ENCODE measurements at regions not wholly inside any gene's neighbourhood (a gene's known extent, or its start where the extent isn't known, plus 50 kb on each side); places are given as distances from the start of the nearest gene placed in this dataset.

DNA sequence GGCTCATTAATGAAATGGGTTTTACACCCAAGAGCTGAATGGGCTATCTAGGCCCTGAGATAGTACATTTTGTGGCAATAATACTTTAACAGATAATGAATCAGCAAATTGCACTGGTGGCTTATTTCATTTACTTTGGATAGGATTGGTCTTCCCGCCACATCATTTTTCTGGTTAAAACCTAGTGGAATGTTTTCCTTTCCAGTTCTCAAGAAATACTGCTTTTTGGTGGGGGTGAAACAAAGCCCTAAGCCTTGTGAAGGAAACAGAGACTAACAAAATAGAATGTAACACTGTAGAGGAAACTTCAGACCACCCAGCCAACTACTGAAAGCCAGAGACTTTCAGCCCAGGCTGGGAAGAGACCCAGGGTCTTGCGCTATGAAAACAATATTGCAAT, 172.2 kb downstream of the HHIPL2 start:
- DNase-seq (ENCODE audit: missing footprints), result no peak
- ATAC-seq, result no peak
- intact Hi-C loops (cut with DNase I), result no loop called here

DNA sequence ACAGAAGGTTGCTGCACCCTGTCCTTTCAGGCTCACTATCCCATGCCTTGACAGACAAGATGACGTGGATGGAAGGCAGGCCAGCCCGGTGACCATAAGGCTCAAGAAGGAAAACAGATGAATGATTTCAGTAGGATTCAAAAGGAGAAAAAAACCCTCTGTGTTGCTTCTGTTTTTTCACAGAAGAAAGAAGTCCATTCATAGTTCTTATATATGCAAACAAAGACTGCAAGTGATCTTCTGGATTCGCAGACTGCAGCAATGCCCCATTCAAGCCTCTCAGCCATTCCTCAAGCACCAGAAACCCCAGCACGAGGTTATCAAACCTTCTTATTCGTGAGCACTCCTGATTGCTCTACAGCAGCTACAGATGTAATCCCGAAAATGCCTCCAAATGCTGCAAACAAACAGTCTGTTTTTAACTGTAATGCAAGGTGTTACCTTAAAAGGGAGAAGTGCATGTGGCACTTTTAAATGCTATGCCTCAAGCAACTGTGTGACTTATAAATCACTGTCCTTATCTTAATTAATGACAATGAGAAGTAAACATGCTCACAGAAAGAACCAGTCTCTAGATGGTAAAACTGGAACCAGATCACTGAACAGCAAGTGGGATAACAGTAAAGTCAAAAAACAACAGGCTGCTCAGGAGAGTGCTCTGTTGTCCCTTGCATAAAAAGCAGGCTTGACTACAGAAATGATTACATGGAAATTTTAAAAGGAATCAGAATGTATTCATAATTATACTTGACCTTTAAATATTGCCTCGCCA, 173.9 kb downstream of the HHIPL2 start:
- no peak for DNase-seq (ENCODE audit: missing footprints)
- intact Hi-C loops (cut with DNase I), result no loop called here
- ATAC-seq, result no peak

DNA sequence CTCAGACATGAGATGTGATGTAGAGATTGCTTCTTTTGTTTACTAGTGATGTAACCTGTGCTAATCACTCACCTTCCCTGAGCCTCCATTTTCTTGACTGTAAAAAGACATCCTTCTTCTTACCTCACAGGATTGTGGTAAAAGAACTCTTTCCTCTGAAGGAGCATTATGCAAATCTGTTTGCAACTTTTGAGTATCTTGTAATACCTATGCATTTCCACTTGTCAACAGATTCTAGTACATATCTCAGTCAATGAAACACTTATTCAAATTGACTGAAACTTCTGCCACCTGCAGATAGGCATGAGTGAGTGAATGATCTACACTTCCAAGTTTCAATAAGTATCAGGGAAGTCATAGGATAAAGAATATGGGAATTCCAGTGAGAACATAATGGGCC, 174.7 kb downstream of the HHIPL2 start:
- ATAC-seq, result no peak
- intact Hi-C loops (cut with DNase I), result no loop called here
- no peak for DNase-seq (ENCODE audit: missing footprints)

DNA sequence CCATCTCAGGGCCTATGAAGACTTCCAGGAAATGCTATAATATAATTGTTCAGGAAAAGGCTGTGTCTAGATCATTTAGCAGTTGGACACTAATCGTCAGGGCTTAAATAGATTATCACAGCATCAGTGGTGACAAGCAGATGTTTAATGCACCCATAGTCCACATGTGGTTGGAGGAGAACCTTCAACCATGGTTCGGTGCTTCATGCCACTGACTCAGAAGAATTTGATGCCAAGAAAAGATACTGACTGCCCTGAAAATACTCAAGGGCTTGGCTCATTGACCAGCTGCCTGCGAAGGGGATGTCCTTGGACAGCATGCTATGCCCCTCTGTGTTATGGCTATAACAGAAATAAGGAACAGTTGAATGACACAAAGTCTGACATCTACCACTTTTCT, 175.7 kb downstream of the HHIPL2 start:
- ATAC-seq (no peak), DNase-seq (ENCODE audit: missing footprints) (no peak)
- intact Hi-C loops (cut with DNase I), result no loop called here

DNA sequence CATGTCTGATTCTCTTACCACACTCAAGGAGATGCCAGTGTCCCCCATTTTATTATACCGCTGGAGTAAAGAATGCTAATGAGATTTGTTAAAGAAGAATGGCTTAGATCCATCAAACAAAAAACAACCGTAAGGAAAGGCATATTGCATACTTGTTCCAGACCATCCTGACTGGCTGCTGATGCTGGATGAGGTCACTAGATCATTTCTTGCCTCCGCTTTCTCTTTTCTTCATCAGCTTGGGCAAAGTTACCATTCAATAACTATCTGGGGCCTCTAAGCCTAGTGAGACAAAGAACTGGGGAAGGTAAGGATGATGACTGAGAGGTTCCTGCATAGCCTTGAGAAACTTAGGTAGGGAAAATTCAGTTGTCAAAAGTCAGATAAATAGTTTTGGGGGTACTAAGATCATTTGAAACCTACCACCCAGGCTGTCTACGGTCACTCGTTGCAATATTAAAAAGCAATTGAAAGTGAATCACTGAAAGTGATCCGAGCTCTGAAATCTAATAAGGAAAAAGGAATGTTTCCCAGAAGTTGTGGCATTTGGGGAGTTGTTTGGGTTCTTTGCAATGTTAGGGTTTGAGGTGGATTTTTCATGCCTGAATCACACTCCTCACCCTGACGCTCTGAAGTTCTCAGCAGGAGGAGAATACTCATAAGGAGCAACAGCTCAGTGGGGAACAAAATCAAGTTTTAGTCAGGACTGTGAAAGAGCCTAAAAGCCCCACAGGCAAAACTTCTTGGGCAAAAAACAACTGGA, 176.8 kb downstream of the HHIPL2 start:
- DNase-seq (ENCODE audit: missing footprints), result no peak
- ATAC-seq, result no peak
- intact Hi-C loops (cut with DNase I), result no loop called here

DNA sequence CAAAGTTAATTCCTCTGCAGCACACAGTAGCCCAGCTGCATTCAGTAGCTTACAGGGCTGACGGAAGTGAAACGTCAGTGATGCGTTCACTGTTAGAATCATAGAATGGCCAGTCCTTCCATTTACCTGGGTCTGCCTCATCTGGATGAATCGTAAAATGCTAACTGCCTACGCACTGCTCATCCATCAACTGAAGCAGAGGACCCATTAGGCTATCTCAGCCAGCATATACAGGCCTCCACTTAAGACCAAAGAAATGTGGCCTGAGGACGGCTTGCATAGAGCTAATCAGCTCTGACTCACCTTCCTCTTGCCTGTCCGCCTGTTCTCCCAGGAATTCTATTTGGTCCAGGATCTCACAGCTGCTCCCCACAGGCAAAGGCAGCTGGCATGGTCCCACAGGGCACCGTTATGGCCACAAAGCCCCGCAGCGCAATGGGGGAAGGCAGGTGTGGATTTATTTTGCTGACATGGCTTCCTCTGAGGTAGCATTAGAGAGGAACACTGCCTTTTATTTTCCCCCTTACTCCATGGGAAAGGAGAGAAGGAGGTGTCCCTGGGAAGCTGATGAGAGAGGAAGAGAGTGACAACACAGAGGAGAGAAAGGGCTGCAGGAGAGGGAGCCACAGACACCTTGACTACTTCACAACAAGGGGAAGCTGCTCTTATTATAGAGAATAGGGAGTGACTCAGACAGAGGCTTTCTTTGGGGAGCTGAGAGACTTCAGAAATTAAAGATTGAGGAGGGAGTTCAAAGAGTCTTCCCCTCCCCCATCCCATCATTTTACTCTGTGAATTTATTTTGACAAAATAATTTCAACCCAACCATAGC, 177.6 kb downstream of the HHIPL2 start:
- no peak for ATAC-seq
- intact Hi-C loops (cut with DNase I), result no loop called here
- DNase-seq (ENCODE audit: missing footprints), result no peak

DNA sequence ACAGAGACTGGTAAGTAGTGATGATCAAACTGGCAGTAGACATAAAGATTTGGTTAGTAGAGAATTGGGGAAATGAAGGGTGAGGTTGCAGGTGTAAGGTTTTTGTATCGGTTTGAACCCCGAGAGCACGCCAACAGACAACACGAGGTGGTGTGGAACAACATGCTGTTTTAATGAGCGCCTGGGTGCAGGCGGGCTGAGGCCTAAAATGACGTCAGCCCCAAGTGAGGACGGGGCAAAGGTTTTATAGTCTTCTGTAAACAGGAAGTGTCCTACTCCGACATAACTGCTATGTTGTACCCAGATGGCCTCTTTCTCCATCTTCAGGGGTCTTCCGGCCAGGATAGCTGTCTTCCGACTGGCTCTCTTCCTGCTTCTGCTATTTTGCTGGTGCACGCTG, 178.8 kb downstream of the HHIPL2 start:
- ATAC-seq, result no peak
- intact Hi-C loops (cut with DNase I), result no loop called here

DNA sequence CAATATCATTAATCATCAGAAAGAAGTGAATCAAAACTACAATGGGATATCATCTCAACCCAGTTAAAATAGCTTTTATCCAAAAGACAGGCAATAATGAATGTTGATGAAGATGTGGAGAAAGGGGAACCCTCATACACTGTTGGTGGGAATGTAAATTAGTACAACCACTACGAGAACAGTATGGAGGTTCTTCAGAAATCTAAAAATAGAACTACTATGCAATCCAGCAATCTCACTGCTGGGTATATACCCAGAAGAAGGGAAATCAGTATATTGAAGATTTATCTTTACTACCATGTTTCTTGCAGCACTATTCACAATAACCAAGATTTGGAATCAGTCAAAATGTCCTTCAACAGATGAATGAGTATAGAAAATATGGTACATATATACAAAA, 189.8 kb downstream of the HHIPL2 start:
- intact Hi-C loops (cut with DNase I), result no loop called here
- DNase-seq (ENCODE audit: missing footprints), result no peak
- ATAC-seq, result no peak

More for the DNA sequence above, 178.8 kb downstream of the HHIPL2 start:
- no peak for DNase-seq (ENCODE audit: missing footprints)

DNA sequence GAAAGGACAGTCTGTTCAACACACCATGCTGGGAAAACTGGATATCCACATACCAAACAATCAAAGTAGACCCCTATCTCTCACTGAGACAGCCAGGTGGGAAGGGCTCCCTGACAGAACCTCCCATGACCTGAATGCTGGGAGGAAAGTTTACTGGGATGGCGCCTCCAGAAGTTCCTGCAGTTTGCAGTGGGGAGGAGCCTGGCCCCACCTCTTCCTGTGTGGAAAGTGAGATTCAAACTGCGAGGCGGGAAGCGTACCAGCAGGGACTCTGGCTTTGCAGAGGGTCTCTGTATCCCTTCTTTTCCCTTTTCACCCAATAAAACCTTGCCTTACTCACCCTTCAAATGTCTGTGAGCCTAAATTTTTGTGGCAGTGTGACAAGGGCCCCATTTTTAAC, 190.7 kb downstream of the HHIPL2 start:
- no peak for ATAC-seq
- intact Hi-C loops (cut with DNase I), result no loop called here
- no peak for DNase-seq (ENCODE audit: missing footprints)

DNA sequence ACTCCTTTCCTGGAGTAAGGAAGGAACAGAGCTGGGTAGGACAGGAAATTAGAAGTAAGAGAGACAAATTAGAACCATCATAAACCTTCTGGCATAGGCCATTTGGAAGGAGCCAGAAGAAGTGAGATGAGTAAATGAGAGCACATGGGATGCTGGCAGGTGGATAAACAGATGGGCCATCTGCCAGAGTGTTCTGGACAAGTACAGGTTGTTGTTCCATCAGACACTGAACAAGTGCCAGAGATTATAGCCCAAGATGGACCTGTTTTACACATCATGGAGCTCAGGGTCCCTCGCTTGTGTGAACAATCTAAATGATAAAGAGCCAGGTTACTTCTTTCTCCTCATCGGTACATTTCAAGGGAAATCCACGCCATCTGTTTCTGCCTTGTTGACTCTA, 200.3 kb downstream of the HHIPL2 start:
- ATAC-seq (no peak), DNase-seq (ENCODE audit: missing footprints) (no peak)
- intact Hi-C loops (cut with DNase I), result no loop called here

DNA sequence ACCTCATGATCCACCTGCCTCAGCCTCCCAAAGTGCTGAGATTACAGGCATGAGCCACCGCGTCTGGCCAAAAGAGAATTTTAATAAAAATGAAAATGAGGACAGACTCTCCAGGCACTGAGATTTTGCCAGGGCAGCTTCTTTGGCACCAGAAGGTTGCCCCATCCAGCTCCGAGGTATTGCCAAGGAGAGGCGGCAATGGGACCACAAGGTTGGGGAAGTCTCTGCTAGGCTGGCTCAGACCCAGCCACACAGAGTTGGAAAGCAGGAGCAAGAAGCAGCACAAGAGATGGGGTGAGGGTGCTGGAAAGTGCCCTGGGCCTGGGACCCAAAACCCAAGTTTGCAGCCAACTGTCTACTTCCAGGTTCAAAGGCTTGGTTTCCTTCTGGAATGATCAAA, 200.9 kb downstream of the HHIPL2 start:
- intact Hi-C loops (cut with DNase I), result no loop called here
- ATAC-seq, result no peak
- DNase-seq (ENCODE audit: missing footprints), result no peak

DNA sequence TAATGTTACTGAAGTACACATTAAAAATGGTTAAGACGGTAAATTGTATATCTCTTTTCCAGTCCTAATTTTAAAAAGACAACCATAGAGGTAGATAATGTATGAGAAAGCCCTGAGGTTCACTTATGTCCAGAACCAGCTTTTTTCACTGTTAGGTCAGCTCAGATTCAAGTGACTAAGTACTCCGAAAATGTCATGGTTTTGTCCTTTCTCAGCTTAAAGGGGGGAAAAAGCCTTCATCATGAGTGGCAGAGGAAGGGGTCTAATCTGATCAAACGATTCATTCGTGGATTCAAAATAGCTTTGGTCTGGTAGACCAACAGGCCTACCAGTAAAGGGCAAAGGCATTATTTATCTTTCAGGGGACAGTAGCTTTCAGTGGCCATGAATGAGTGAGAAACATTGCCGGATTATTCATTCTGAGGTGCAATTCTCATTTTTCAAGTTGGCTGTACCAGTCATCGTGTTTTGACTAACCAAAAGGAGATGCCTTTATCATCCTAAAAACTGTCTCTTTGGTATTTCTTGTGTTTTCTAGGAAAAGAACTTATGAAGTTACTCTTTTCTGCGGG, 208.4 kb downstream of the HHIPL2 start:
- DNase-seq (ENCODE audit: missing footprints), result no peak
- intact Hi-C loops (cut with DNase I), result no loop called here
- ATAC-seq, result no peak

DNA sequence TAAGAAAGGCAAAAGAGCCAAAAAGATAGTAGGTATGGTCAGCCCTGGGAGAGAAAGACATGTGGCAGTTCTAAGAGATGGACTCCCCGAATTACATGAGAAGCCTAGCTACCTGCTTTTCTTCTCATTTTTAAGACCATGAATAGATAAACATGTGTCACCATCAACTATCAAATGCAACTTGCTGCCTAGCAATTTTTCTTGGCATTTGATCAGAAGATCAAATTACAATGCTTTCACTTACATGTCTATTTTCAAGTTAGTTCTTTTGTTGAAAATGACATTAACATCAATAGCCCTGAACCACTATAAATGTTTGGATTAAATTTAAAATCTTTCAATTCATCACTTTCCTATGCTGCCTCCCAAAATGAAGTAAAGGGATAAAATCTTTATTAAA, 212.3 kb downstream of the HHIPL2 start:
- ATAC-seq, result no peak
- intact Hi-C loops (cut with DNase I), result no loop called here
- no peak for DNase-seq (ENCODE audit: missing footprints)

DNA sequence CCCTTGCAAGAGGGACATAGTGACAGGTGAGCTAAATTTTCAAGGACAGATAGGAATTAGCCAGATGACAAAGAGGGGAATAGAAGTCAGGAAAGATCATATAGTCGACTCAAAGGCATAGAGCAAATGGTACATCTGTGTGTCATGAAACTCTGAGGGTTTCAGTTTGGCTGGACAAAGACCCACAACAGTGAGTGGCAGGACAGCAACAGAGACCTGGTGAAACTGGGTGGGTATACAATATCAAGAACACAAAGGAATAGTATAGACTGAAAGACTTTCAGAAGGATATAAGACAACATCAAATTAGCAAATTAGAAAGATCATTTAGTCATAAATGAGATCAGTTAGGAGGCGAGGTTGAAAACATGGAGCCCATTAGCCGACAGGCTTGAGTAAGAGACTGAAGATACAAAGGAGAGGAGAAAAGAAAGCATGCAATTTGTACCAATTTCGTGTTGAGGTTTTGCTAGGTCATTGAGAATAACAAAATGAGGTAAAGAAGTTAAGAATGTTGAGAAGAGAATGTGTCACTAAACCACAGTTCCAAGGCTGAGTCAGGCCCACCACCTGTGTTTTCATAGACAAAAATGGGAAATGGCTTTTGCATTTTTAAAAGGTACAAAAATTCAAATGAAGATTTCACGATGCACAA, 213.8 kb downstream of the HHIPL2 start:
- DNase-seq (ENCODE audit: missing footprints) (no peak), ATAC-seq (no peak)
- intact Hi-C loops (cut with DNase I), result no loop called here

DNA sequence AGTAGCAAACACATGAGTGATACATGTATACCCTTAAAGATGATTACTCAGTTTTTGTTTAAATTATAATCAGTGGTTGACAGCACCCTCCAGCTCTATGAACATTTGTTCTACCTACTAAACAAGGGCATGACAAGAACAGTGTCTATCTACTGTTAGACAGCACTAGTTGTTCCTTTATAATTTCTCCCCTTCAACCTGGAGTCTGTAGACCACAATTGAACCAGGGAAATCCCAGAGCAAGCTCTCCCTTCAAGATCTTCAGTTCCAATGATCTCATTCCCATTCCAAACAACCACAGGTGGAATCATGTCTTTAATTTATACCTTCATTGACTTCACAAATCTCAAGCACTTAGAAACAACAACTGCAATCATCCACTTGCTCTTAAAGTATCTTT, 216.1 kb downstream of the HHIPL2 start:
- ATAC-seq, result no peak
- intact Hi-C loops (cut with DNase I), result no loop called here
- DNase-seq (ENCODE audit: missing footprints), result no peak

DNA sequence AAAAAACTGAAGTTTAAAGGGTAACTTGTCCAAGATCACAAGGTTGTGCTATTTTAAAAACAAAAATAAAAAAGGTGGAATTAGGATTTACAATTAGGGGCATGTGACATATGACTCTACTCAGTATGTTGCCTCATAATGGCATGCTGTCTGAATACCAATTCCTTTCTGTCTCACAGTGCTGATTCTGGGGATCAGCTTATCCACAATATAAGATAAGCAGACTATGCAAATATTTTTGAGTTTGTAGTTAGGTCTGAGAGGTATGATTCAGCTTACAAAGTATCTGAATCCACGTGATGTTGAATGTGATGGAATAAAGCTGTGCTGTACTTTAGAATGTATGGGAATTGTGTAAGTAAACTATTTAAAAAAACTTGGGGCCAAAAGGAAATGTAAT, 216.6 kb downstream of the HHIPL2 start:
- DNase-seq (ENCODE audit: missing footprints) (no peak), ATAC-seq (no peak)
- intact Hi-C loops (cut with DNase I), result no loop called here

DNA sequence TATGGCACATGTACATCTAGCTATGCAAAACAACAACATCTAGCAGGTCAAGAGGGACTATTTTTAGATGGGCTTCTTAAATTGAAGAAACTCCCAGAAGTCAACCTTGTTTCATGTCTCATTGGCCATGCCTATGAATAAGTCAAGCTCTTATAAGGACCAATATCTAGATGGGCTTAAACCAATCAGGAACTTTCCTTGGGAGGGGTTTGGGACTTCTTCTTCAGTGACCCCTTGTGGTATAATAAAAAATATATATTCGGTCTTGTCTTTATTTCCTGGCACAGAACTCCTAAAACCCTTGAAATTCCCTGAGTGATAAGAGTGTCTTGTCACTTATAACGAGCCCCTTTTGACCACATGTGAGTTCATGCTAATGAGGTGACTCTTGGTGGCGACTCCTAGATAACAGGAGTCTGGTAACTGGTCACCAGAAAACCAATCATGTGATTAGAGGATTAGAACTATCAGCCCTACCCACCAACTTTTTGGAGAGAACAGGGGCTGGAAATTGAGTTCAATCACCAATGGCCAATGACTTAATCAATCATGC, 218.3 kb downstream of the HHIPL2 start:
- ATAC-seq, result no peak
- intact Hi-C loops (cut with DNase I), result no loop called here
- DNase-seq (ENCODE audit: missing footprints), result no peak

DNA sequence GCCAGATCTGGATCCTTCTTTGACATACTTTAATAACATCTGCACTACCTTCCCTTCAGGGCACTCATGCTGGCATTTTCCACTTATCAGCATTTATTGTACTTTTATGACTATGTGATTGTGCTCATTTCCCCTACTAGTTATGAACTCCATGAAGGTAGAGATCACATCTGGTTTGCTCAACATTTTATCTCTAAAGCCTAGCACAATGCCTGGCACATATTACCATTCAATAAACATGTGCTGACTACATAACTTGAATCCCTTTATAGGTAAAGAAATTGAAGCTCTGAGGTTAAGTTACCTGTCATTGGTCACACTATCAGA, 221.2 kb downstream of the HHIPL2 start:
- DNase-seq (ENCODE audit: missing footprints), result no peak
- intact Hi-C loops (cut with DNase I), result no loop called here

More for the DNA sequence above, 221.2 kb downstream of the HHIPL2 start:
- no peak for ATAC-seq
